Mucosa of stomach (tissue), 1 donor: ENCODE measurements at regions not wholly inside any gene's neighbourhood (a gene's known extent, or its start where the extent isn't known, plus 50 kb on each side); places are given as distances from the start of the nearest gene placed in this dataset.

Source experiments
- H3K27me3 ChIP-seq: one replicate; pipeline ENCODE4 v1.7.0; 2013; ENCODE audit warnings: mild to moderate bottlenecking, low read length; ENCODE audit not compliant: control insufficient read depth, insufficient read depth
- H3K36me3 ChIP-seq: one replicate; pipeline ENCODE4 v1.7.0; 2013; ENCODE audit warnings: low read length; ENCODE audit not compliant: control insufficient read depth, insufficient read depth
- H3K4me1 ChIP-seq: one replicate; pipeline ENCODE4 v1.7.0; 2013; ENCODE audit warnings: mild to moderate bottlenecking, low read length; ENCODE audit not compliant: control insufficient read depth, insufficient read depth
- H3K4me3 ChIP-seq: one replicate; pipeline ENCODE4 v1.7.0; 2013; ENCODE audit warnings: low read length
- H3K9ac ChIP-seq: one replicate; pipeline ENCODE4 v1.7.0; 2013; ENCODE audit warnings: mild to moderate bottlenecking, low read length, moderate library complexity
- H3K9me3 ChIP-seq: one replicate; pipeline ENCODE4 v1.7.0; 2013; ENCODE audit warnings: mild to moderate bottlenecking, low read length, moderate library complexity; ENCODE audit not compliant: control insufficient read depth
- donor health status: Pancreatic carcinoma.

DNA sequence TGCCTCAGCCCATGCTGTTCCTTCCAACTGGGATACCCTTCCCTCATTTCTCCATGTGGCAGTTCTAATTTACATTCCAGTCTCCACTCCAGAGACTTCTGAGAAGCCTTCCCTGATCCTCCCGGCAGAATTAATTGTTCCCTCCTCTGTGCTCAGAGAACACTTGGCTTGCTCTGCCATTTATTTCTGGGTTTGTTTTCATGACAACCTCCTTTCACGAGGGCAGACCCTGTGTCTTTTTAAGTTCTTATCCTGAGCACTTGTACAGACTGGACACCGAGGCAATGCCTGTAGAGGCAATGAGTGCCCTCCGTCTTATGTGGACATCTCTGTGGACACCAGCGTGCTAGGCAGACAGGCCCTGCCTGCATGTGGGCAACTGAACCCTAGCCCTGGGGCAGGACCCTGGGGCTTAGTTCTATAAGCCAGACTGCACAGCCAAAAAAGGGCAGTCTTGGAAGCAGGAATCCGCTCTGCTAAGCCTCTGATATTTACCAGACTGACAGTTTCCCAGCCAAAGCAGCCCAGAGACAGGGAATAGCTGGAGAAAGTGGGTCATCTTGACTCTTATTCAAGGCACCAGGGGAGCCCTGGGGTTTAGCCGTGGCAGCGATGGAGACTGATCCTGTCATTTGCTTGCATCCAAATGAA lies 474.0 kb downstream of the RPS24 start:
- Histone ChIP-seq H3K4me3 (no peak overlapping the region), H3K9ac (no peak overlapping the region), H3K9me3 (no peaks in the 10 kb centered on the region), H3K36me3 (no peaks in the 10 kb centered on the region), H3K27me3 (no peaks in the 10 kb centered on the region), H3K4me1 (no peaks in the 10 kb centered on the region)

DNA sequence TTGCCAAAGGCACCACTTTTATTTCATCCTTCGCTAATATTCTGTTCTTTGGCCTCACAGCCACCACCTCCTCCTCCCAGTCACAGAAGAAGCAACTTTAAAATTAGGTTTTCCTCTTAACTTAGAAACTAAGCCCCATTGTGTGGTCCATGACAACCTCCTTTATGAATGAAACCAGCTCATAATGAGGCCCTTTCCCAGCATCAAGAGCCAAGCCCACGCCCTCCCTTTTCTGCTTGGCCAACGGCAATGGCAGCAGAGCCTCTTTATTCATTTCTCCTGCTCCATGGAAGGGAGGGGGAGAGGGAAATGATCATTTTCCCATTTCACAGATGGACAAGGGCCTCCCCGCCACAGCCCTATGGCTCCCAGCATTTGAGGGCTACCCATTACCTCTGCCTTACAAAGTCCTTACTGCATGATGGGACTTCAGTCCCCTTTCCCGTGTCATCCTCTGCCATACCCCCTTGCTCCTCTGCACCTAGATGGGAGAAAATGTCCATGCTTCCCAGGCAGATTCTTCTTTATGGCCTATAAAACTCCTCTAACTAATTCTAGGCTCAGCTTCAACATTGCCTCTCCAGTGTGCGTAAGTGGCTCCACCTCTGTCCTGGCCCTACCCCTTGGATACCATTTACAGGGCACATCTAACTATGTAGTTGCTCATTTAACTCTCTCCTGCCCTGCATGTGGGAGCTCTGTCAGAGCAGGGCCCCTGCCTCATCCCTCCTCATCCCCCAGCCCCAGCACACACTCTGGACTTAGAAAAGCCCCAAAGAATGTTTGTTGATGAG lies 475.5 kb downstream of the RPS24 start:
- H3K4me3 ChIP-seq: no peak overlapping the region
- no peaks in the 10 kb centered on the region for H3K4me1 ChIP-seq
- no peaks in the 10 kb centered on the region for H3K36me3 ChIP-seq
- no peak overlapping the region for H3K9ac ChIP-seq
- H3K27me3 ChIP-seq: no peaks in the 10 kb centered on the region
- H3K9me3 ChIP-seq: no peaks in the 10 kb centered on the region

DNA sequence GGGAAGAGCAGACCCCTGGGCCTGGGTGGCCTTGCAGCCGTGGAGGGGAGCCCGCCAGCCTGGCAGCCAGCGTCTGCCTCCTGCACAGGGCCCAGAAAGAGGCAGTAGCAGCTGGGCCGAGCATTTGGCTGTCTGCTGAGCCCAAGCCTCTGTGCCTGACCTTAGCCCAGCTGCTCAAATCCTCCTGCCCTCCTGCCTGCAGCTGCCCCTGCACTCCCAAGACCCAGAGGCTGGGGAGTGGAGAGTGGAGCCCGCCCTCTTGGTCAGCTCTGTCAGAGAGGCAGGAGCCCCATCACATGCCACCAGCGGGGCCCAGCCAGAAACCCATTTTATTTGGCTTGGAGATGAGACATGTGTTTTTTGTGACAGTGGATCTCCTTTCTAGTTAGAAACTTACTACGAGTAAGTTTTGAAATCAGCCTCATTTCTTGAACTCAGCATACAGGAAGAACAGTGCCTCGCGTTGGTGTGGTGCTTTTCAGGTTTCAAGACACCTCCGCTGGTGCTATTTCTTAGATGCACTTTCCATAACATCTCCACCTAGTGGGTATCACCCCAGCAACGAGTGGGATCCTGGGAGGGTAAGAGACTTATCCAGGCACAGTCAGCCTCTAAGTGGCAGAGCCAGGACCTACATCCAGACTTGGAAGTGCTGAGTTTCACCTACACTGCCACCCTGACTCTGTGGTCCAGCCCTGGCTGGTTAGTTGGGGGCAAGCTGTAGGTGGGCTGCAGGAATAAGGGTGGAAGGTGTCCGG lies 477.1 kb downstream of the RPS24 start:
- no peak overlapping the region for H3K9ac ChIP-seq
- no peaks in the 10 kb centered on the region for H3K4me1 ChIP-seq
- H3K27me3 ChIP-seq: no peaks in the 10 kb centered on the region
- H3K4me3 ChIP-seq: no peak overlapping the region
- no peaks in the 10 kb centered on the region for H3K9me3 ChIP-seq
- no peaks in the 10 kb centered on the region for H3K36me3 ChIP-seq

DNA sequence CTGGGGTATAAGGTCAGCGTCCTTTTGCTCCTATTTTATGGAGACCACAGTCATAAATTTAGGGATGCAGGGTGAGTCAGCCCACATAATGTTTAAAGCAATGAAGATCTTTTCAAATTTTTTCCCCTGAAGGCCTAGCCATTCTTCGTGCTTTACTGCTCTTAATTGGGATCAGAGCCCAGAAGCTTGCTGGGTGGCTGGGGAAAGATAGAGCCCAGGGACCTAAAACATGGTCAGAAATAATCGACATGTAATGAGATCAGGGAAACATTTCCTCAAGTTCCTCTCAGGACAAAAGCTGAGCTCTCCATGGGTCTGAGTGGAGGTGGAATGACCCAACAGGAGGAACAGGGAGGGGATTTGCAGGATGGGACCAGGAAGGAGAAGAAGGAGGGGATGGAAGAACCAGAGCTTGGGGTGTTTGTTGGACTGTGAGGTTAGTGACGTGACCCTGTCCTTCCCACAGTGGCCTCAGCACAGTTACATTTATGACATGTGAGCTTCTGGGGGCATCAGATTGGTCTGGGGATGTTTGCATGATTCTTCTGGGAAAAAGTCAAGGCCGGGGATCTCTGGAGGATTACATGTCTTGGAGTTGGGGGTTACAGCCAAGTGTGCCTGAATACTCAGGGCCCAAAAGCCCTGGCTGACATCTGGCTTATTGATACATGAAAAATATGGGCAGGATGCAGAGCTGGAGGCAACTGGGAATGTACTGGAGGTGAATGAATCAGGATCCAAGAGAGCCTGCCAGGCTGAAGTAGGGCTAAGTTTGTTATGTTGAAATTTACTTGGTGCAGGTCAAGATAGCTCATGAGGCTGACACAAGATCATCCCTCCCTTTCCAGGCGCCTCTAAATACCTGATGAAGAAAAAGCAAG lies 477.9 kb downstream of the RPS24 start:
- H3K27me3 ChIP-seq: no peaks in the 10 kb centered on the region
- no peak overlapping the region for H3K4me3 ChIP-seq
- no peaks in the 10 kb centered on the region for H3K36me3 ChIP-seq
- H3K9me3 ChIP-seq: no peaks in the 10 kb centered on the region
- H3K4me1 ChIP-seq: no peaks in the 10 kb centered on the region
- H3K9ac ChIP-seq: no peak overlapping the region

DNA sequence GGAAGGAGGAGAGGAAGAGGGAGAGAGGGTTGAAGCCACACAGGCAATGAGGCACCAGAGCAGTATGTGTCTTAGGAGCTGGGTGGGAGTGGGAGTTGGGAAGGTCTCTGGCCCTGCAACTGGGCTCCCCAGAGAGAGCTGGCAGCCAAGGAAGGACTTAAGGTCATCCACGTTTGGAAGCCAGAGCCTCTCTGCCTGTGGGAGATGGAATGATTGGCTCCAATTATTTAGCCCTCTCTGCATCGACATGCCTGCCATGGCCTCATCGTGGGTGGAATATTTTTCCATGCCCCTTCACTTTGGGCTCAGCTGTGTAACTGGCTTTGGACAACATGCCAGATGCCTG lies 478.5 kb downstream of the RPS24 start:
- no peak overlapping the region for H3K9ac ChIP-seq
- H3K36me3 ChIP-seq: no peaks in the 10 kb centered on the region
- H3K9me3 ChIP-seq: no peaks in the 10 kb centered on the region
- H3K4me1 ChIP-seq: no peaks in the 10 kb centered on the region
- no peaks in the 10 kb centered on the region for H3K27me3 ChIP-seq
- H3K4me3 ChIP-seq: no peak overlapping the region

DNA sequence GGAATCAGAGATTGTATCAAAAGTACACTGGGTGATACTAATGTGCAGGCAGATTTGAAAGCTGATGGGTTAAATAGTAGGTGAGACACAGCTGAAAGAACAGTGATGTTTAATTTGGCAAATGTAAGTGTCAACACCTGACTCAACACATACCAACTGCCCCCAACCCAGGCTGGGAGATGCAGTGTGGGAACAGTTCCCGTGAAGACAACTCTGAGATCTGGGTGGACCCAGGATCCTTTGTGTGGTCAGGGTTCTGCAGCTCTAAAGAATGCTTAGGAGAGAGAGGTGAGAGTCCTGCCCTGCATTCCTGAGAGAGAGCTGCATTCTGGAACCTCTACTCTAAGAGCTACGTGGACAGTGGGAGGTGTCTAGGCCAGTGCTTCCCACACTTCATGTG lies 479.7 kb downstream of the RPS24 start:
- H3K36me3 ChIP-seq: no peaks in the 10 kb centered on the region
- H3K4me3 ChIP-seq: no peak overlapping the region
- H3K27me3 ChIP-seq: no peaks in the 10 kb centered on the region
- no peaks in the 10 kb centered on the region for H3K4me1 ChIP-seq
- H3K9me3 ChIP-seq: no peaks in the 10 kb centered on the region
- H3K9ac ChIP-seq: no peak overlapping the region

DNA sequence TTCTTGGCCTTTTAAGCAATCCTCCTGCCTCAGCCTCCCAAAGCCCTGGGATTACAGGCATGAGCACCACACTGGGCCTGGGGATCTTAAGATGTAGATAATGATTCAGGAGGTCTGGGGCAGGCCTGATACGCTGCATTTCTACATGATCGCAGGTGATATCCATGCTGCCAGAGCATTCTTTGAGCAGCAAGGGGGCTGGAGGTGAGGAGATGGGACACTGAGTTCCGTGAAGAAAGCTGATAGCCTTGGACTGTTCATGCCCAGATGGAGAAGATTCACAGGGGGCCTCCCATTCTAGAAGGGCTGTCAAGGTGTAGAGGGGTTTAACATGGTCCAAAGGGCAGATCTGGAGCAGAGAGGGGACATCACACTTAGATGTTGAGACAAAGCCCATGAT lies 480.3 kb downstream of the RPS24 start:
- no peaks in the 10 kb centered on the region for H3K36me3 ChIP-seq
- H3K9ac ChIP-seq: no peak overlapping the region
- no peak overlapping the region for H3K4me3 ChIP-seq
- no peaks in the 10 kb centered on the region for H3K27me3 ChIP-seq
- H3K4me1 ChIP-seq: no peaks in the 10 kb centered on the region
- H3K9me3 ChIP-seq: no peaks in the 10 kb centered on the region

DNA sequence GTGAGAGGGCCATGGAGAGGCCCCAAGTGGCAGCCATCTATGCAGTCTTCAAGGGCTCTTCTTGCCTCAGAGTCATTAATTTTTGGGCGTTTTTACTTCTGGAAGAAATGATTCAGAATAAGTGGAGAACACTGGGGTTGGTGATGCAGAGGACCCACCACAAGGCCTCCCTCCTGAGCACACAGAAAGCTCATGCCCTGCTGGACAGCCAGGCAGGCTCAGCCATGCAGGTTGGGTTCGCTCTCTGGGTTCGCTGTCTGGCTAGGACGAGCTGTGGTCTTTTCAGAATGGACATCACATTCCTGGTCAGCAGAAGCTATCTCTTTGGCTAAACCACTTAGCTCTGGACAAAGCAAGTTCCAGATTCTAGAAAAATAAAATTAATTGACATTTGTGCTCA lies 480.8 kb downstream of the RPS24 start:
- no peaks in the 10 kb centered on the region for H3K4me1 ChIP-seq
- no peak overlapping the region for H3K9ac ChIP-seq
- H3K4me3 ChIP-seq: no peak overlapping the region
- H3K27me3 ChIP-seq: no peaks in the 10 kb centered on the region
- no peaks in the 10 kb centered on the region for H3K9me3 ChIP-seq
- H3K36me3 ChIP-seq: no peaks in the 10 kb centered on the region

DNA sequence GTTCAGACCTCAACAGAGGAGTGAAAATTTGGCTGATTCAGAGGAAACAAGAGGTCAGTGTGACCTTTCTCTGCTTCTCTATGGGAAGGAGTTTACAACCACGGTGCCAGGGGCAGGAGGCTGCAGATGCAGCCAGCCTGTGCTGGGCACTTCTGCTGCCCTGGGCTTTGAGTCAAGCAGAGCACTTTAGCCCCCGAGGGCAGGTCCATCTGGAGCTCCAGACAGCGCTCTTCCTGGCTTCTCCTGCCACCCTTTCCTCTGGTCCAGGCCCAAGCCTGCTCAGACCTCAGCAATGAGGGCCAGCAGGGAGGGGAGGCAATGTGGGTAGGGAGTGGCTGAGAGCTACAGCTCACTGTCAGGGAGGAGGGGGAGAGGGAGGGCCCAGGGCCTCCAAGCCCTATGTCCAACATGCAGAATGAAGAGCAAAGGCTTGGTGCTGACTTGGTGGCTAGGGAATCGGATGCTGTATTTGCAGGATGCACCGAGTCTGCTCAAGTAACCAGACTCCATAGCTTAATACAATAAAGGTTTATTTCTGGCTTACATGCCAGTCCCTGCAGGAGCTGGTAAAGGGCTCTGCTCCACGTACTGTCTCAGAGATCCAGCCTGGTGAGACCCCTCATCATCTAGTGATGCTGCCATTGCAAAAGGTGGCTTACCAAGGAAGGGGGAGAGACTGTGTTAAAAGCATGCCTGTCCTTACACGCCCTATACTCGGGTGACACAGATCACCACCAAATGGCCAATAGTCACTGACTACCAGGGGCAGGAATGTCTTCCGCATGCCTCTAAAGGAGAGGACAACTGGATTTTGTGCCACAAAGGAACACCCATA lies 481.6 kb downstream of the RPS24 start:
- H3K4me3 ChIP-seq: no peak overlapping the region

DNA sequence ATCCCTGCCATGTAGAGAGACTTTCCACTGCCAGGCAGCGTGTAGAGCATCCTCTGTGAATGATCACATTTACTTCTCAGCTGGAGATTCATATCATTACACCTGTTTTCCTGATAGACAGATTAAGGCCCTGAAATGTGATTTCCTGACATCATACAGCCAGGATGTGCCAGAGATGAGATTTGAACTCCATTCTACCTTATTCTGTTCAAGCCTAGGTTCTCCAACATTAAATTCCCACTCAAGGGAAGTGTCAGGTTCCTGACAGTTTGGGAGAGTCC lies 482.1 kb downstream of the RPS24 start:
- Histone ChIP-seq H3K4me3 (no peak overlapping the region), H3K4me1 (no peaks in the 10 kb centered on the region), H3K27me3 (no peaks in the 10 kb centered on the region), H3K9me3 (no peaks in the 10 kb centered on the region), H3K9ac (no peak overlapping the region), H3K36me3 (no peaks in the 10 kb centered on the region)

More for the DNA sequence above, 481.6 kb downstream of the RPS24 start:
- no peaks in the 10 kb centered on the region for H3K27me3 ChIP-seq
- H3K9me3 ChIP-seq: no peaks in the 10 kb centered on the region
- no peak overlapping the region for H3K9ac ChIP-seq
- H3K4me1 ChIP-seq: no peaks in the 10 kb centered on the region
- no peaks in the 10 kb centered on the region for H3K36me3 ChIP-seq

DNA sequence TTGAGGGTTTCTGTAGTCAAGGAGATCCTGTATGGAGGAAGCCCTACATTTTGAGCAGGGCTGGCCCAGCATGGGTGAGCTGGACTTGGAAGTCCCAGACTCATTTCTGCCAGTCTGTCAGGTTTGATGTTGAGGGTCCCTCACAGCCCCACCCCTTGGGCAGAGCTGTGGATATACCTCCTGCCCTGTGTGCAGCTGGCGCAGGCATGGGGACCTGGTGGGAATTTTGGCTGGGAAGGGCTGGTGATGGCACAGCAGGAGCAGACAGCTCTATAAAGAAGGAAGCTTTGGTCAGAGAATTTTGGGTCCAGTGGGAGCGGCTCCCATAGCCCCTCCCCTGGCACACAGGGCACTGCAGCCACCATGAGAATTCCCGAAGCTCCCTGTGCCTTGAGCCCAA lies 482.6 kb downstream of the RPS24 start:
- Histone ChIP-seq H3K9ac (no peak overlapping the region), H3K36me3 (no peaks in the 10 kb centered on the region), H3K9me3 (no peaks in the 10 kb centered on the region), H3K27me3 (no peaks in the 10 kb centered on the region), H3K4me1 (no peaks in the 10 kb centered on the region), H3K4me3 (no peak overlapping the region)
